ENCODE measurements at regions not wholly inside any gene's neighbourhood (a gene's known extent, or its start where the extent isn't known, plus 50 kb on each side); places are given as distances from the start of the nearest gene placed in this dataset.

GRCh38 chr5:119991625-119992024 is 362.3 kb downstream of the FAM170A start:
- no peak for DNase-seq

GRCh38 chr5:119996128-119996527 is 366.8 kb downstream of the FAM170A start:
- no peak for DNase-seq

- no peak for DNase-seq
Measured at GRCh38 chr5:120007598-120007997, 378.2 kb downstream of the FAM170A start.

GRCh38 chr5:120012431-120012830 is 383.1 kb downstream of the FAM170A start:
- DNase-seq, result no peak

- DNase-seq, result no peak
Measured at GRCh38 chr5:120014535-120014934, 385.2 kb downstream of the FAM170A start.

- DNase-seq, result no peak
Measured at GRCh38 chr5:120016717-120017382, 387.5 kb downstream of the FAM170A start.

GRCh38 chr5:120017513-120017912 is 388.2 kb downstream of the FAM170A start:
- DNase-seq, result peak in 1 of 56 donors; percentile 3

GRCh38 chr5:120035181-120035580 is 405.8 kb downstream of the FAM170A start:
- no peak for DNase-seq

- no peak for DNase-seq
Measured at GRCh38 chr5:120035815-120036577, 406.6 kb downstream of the FAM170A start.

GRCh38 chr5:120037451-120037850 is 408.1 kb downstream of the FAM170A start:
- no peak for DNase-seq

- no peak for DNase-seq
Measured at GRCh38 chr5:120039111-120039510, 409.8 kb downstream of the FAM170A start.

- DNase-seq, result no peak
Measured at GRCh38 chr5:120043431-120043830, 414.1 kb downstream of the FAM170A start.

- no peak for DNase-seq
Measured at GRCh38 chr5:120052916-120053828, 410.9 kb upstream of the PRR16 start.

GRCh38 chr5:120053841-120054240 is 410.3 kb upstream of the PRR16 start:
- no peak for DNase-seq

- DNase-seq, result no peak
Measured at GRCh38 chr5:120055858-120056257, 408.2 kb upstream of the PRR16 start.

GRCh38 chr5:120062515-120062917 is 401.6 kb upstream of the PRR16 start:
- no peak for DNase-seq

GRCh38 chr5:120072068-120072761 is 391.9 kb upstream of the PRR16 start:
- DNase-seq, result no peak

GRCh38 chr5:120073722-120074121 is 390.4 kb upstream of the PRR16 start:
- no peak for DNase-seq

- no peak for DNase-seq
Measured at GRCh38 chr5:120080781-120081180, 383.3 kb upstream of the PRR16 start.

- no peak for DNase-seq
Measured at GRCh38 chr5:120082316-120083068, 381.6 kb upstream of the PRR16 start.

Measured in amygdala (tissue), 56 donors.